ENCODE measurements at regions not wholly inside any gene's neighbourhood (a gene's known extent, or its start where the extent isn't known, plus 50 kb on each side); places are given as distances from the start of the nearest gene placed in this dataset.

DNA sequence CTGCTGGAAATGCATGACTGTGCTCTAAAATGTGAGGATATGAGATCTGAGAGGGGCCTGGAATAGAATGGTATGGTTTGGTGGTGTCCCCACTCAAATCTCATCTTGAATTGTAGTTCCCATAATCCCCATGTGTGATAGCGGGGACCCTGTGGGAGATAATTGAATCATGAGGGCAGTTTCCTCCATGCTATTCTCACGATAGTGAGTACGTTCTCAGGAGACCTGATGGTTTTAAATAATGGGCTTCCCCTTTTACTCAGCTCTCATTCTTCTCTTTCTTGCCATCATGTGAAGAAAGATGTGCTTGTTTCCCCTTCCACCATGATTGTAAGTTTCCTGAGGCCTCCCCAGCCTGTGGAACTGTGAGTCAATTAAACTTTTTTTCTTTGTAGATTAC lies 133.6 kb upstream of the ADAMTS16 start:
- Mint-ChIP-seq H3K27me3 (ENCODE audit: insufficient read depth, low read depth, poor library complexity) (no peaks in the 10 kb centered on the region), H3K9me3 (no peaks in the 10 kb centered on the region), H3K27ac (no peak overlapping the region), H3K4me3 (no peak overlapping the region), H3K4me1 (no peaks in the 10 kb centered on the region), H3K36me3 (ENCODE audit: low read depth) (no peaks in the 10 kb centered on the region)
- Histone ChIP-seq H3K9me2 (ENCODE audit: insufficient read depth) (peaks cover 2% of the 10 kb centered on the region; the same call in 1 of the 2 replicates), H3K36me3 (ENCODE audit: insufficient read depth) (no peaks in the 10 kb centered on the region), H3K4me3 (no peak overlapping the region), H3K27me3 (ENCODE audit: insufficient read depth) (no peaks in the 10 kb centered on the region), H3K4me1 (ENCODE audit: insufficient read depth) (no peaks in the 10 kb centered on the region), H3K4me2 (no peak overlapping the region), H3K27ac (ENCODE audit: low read depth) (no peak overlapping the region), H3F3A (replicated peaks; ENCODE audit: low read depth) (no peaks in the 10 kb centered on the region), H4K20me1 (replicated peaks; ENCODE audit: insufficient read depth) (no peaks in the 10 kb centered on the region), H2AFZ (no peak overlapping the region), H3K79me2 (replicated peaks; ENCODE audit: insufficient read depth) (no peaks in the 10 kb centered on the region)
- no peak for ATAC-seq
- no peak for DNase-seq (ENCODE audit: low spot score)
- no peak for TF ChIP-seq ETS1 (IDR thresholded peaks at IDR 0.05)

GRCh38 chr5:5009240-5009639 lies 130.9 kb upstream of the ADAMTS16 start:
- H2AFZ ChIP-seq = no peak overlapping the region
- no peak for DNase-seq (ENCODE audit: low spot score)
- TF ChIP-seq ETS1 (IDR thresholded peaks at IDR 0.05) (no peak), EZH2 (IDR thresholded peaks at IDR 0.05; ENCODE audit: low read depth, unreplicated experiment) (no peak), REST (IDR thresholded peaks at IDR 0.05; ENCODE audit: unreplicated experiment) (no peak), EZH2phosphoT487 (IDR thresholded peaks at IDR 0.05; ENCODE audit: unreplicated experiment) (no peak), POLR2AphosphoS5 (IDR thresholded peaks at IDR 0.05; ENCODE audit: low read depth) (no peak), ZNF114 (CRISPR knock-in tag; IDR thresholded peaks at IDR 0.05) (no peak), STAT1 (IDR thresholded peaks at IDR 0.05; ENCODE audit: unreplicated experiment) (no peak), CREB1 (CRISPR knock-in tag; IDR thresholded peaks at IDR 0.05; ENCODE audit: low read depth) (no peak), ZNF331 (CRISPR knock-in tag; IDR thresholded peaks at IDR 0.05; ENCODE audit: low read depth) (no peak), NANOG (IDR thresholded peaks at IDR 0.05; ENCODE audit: borderline replicate concordance) (no peak)
- TF ChIP-seq, protein P1, sequence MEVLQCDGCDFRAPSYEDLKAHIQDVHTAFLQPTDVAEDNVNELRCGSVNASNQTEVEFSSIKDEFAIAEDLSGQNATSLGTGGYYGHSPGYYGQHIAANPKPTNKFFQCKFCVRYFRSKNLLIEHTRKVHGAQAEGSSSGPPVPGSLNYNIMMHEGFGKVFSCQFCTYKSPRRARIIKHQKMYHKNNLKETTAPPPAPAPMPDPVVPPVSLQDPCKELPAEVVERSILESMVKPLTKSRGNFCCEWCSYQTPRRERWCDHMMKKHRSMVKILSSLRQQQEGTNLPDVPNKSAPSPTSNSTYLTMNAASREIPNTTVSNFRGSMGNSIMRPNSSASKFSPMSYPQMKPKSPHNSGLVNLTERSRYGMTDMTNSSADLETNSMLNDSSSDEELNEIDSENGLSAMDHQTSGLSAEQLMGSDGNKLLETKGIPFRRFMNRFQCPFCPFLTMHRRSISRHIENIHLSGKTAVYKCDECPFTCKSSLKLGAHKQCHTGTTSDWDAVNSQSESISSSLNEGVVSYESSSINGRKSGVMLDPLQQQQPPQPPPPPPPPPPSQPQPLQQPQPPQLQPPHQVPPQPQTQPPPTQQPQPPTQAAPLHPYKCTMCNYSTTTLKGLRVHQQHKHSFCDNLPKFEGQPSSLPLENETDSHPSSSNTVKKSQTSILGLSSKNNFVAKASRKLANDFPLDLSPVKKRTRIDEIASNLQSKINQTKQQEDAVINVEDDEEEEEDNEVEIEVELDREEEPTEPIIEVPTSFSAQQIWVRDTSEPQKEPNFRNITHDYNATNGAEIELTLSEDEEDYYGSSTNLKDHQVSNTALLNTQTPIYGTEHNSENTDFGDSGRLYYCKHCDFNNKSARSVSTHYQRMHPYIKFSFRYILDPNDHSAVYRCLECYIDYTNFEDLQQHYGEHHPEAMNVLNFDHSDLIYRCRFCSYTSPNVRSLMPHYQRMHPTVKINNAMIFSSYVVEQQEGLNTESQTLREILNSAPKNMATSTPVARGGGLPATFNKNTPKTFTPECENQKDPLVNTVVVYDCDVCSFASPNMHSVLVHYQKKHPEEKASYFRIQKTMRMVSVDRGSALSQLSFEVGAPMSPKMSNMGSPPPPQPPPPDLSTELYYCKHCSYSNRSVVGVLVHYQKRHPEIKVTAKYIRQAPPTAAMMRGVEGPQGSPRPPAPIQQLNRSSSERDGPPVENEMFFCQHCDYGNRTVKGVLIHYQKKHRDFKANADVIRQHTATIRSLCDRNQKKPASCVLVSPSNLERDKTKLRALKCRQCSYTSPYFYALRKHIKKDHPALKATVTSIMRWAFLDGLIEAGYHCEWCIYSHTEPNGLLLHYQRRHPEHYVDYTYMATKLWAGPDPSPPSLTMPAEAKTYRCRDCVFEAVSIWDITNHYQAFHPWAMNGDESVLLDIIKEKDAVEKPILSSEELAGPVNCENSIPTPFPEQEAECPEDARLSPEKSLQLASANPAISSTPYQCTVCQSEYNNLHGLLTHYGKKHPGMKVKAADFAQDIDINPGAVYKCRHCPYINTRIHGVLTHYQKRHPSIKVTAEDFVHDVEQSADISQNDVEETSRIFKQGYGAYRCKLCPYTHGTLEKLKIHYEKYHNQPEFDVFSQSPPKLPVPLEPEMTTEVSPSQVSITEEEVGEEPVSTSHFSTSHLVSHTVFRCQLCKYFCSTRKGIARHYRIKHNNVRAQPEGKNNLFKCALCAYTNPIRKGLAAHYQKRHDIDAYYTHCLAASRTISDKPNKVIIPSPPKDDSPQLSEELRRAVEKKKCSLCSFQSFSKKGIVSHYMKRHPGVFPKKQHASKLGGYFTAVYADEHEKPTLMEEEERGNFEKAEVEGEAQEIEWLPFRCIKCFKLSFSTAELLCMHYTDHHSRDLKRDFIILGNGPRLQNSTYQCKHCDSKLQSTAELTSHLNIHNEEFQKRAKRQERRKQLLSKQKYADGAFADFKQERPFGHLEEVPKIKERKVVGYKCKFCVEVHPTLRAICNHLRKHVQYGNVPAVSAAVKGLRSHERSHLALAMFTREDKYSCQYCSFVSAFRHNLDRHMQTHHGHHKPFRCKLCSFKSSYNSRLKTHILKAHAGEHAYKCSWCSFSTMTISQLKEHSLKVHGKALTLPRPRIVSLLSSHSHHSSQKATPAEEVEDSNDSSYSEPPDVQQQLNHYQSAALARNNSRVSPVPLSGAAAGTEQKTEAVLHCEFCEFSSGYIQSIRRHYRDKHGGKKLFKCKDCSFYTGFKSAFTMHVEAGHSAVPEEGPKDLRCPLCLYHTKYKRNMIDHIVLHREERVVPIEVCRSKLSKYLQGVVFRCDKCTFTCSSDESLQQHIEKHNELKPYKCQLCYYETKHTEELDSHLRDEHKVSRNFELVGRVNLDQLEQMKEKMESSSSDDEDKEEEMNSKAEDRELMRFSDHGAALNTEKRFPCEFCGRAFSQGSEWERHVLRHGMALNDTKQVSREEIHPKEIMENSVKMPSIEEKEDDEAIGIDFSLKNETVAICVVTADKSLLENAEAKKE (CRISPR knock-in tag; IDR thresholded peaks at IDR 0.05) = no peak

More at GRCh38 chr5:5009240-5009639, 130.9 kb upstream of the ADAMTS16 start:
- H3K4me3 ChIP-seq = no peak overlapping the region
- ATAC-seq = no peak
- H3K27me3 Mint-ChIP-seq (ENCODE audit: insufficient read depth, low read depth, poor library complexity) = no peaks in the 10 kb centered on the region
- H3K4me1 ChIP-seq (ENCODE audit: insufficient read depth) = no peaks in the 10 kb centered on the region
- H3K27me3 ChIP-seq (ENCODE audit: insufficient read depth) = no peaks in the 10 kb centered on the region
- H3K79me2 ChIP-seq (replicated peaks; ENCODE audit: insufficient read depth) = no peaks in the 10 kb centered on the region
- H3K9me2 ChIP-seq (ENCODE audit: insufficient read depth) = 0 out of 2 replicates have a peak, but pooled peaks cover 2% of the 10 kb centered on the region
- H3K4me1 Mint-ChIP-seq = peaks cover under 1% of the 10 kb centered on the region; the same call in 1 of the 3 replicates
- H3F3A ChIP-seq (replicated peaks; ENCODE audit: low read depth) = no peaks in the 10 kb centered on the region
- no peak overlapping the region for H3K4me2 ChIP-seq
- no peaks in the 10 kb centered on the region for H3K36me3 ChIP-seq (ENCODE audit: insufficient read depth)
- no peaks in the 10 kb centered on the region for H3K9me3 Mint-ChIP-seq
- H3K27ac Mint-ChIP-seq = no peak overlapping the region
- H3K36me3 Mint-ChIP-seq (ENCODE audit: low read depth) = no peaks in the 10 kb centered on the region
- H4K20me1 ChIP-seq (replicated peaks; ENCODE audit: insufficient read depth) = no peaks in the 10 kb centered on the region
- no peak overlapping the region for H3K4me3 Mint-ChIP-seq
- no peak overlapping the region for H3K27ac ChIP-seq (ENCODE audit: low read depth)

All from GM23338 (cell line).